ENCODE measurements at regions not wholly inside any gene's neighbourhood (a gene's known extent, or its start where the extent isn't known, plus 50 kb on each side); places are given as distances from the start of the nearest gene placed in this dataset.

DNA sequence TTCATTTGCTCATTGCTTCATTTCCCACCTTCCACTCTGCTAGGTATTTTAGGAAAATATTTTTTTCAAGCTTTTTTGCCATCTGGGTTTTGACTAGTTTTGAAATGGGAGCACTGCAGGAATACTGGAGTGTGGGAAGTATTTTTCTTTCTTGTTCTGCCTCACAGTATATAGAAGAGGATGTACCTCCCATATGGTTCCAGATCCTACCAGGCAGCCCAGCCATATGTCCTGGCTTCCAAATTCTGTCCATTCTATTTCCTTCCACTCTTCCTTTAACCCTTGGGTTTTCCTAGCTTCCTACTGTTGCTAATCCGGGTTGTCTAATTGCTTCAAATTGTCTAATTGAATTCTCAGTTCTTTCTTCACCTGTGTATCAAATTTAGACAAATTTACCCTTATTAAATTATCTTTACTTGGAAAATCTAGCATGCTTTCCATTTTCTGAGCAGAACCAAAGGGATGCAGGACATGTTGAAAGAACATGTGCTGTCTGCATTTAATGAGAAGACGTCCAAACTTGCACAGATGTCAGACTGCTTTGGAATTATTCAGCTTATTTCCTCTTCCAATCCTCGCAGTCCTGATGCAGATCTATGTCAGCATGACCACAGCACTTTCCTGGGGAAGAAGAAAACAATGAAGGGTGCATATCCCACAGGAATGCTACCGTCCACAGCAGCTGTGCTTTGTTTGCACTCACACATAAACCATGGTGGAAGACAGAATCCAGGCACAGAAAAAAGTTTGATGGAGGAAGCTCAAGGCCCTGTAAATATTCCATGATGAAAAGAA, 1273.9 kb upstream of the MAP3K7 start:
- no peak for DNase-seq
- Histone ChIP-seq H3K27me3 (no peaks in the 10 kb centered on the region), H3K4me1 (no peaks in the 10 kb centered on the region), H3K4me3 (no peak overlapping the region), H3K36me3 (no peaks in the 10 kb centered on the region), H3K27ac (no peak overlapping the region), H3K9me3 (no peaks in the 10 kb centered on the region)
- intact Hi-C loops (cut with DNase I), result no loop called here
- peak in 1 of 4 donors; percentile 11 for ATAC-seq
- no peak for TF ChIP-seq POLR2A (IDR thresholded peaks at IDR 0.05)
- no peak for TF ChIP-seq CTCF (IDR thresholded peaks at IDR 0.05)
- WGBS, 4 donors, result 38 to 55% (median 49%) methylated on average over 4 of the region's 4 CpGs

GRCh38 chr6:91852252-91852651, 1265.4 kb upstream of the MAP3K7 start:
- H3K4me3 ChIP-seq, result no peak overlapping the region
- intact Hi-C loops (cut with DNase I), result no loop called here
- no peaks in the 10 kb centered on the region for H3K9me3 ChIP-seq
- TF ChIP-seq CTCF (IDR thresholded peaks at IDR 0.05) (no peak), POLR2A (IDR thresholded peaks at IDR 0.05) (no peak)
- H3K4me1 ChIP-seq, result no peaks in the 10 kb centered on the region
- no peaks in the 10 kb centered on the region for H3K36me3 ChIP-seq
- no peaks in the 10 kb centered on the region for H3K27me3 ChIP-seq
- H3K27ac ChIP-seq, result no peak overlapping the region
- DNase-seq, result no peak
- 30 to 55% (median 44%) methylated on average over 1 of the region's 1 CpG for WGBS, 4 donors
- ATAC-seq, result no peak

DNA sequence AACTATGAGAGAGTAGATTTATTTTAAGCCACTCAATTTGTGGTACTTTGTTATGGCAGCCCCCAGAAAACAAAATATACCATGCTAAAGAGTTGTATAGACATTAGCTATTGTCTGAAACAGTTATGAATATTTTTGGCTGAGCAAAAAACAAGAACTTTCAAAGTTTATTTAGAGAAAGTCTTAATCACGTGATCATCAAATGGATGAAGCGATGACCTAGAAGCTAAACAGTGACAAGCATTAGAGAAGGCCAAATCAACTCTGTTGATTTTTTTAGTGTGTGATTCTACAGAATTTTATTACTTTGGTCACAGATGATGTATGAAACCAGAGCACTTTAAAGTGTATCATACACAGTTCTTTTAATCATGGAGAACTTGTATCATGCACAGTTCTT, 1247.9 kb upstream of the MAP3K7 start:
- WGBS, 4 donors, result 90 to 99% (median 94%) methylated on average over 2 of the region's 2 CpGs
- H3K4me3 ChIP-seq, result no peak overlapping the region
- H3K36me3 ChIP-seq, result no peaks in the 10 kb centered on the region
- no peaks in the 10 kb centered on the region for H3K27me3 ChIP-seq
- DNase-seq (no peak), ATAC-seq (no peak)
- H3K9me3 ChIP-seq, result no peaks in the 10 kb centered on the region
- intact Hi-C loops (cut with DNase I), result no loop called here
- TF ChIP-seq CTCF (IDR thresholded peaks at IDR 0.05) (no peak), POLR2A (IDR thresholded peaks at IDR 0.05) (no peak)
- no peaks in the 10 kb centered on the region for H3K4me1 ChIP-seq
- H3K27ac ChIP-seq, result no peak overlapping the region

DNA sequence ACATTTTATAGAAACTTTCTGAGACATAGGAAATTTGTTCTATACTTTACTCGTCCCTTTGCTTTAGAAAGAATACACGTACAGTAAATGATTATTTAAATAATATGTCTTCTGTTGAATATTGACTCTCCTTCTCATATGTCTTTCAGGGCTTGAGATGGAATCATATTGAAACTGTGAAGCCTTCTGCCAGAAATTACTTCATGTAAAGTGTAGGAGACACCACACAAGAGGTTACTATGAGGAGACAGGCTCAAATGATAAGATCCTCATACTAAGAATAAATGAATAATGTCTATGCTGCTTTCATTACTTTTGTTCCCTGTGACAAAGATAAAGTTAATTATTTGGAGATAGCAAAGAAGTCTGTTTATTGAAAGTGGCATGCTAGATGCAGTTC, 1240.3 kb upstream of the MAP3K7 start:
- H3K4me3 ChIP-seq, result no peak overlapping the region
- no peaks in the 10 kb centered on the region for H3K27me3 ChIP-seq
- TF ChIP-seq CTCF (IDR thresholded peaks at IDR 0.05), result no peak
- no peak for TF ChIP-seq POLR2A (IDR thresholded peaks at IDR 0.05)
- H3K36me3 ChIP-seq, result no peaks in the 10 kb centered on the region
- intact Hi-C loops (cut with DNase I), result no loop called here
- ATAC-seq (no peak), DNase-seq (no peak)
- H3K4me1 ChIP-seq, result no peaks in the 10 kb centered on the region
- no peak overlapping the region for H3K27ac ChIP-seq
- 63 to 86% (median 85%) methylated on average over 2 of the region's 2 CpGs for WGBS, 4 donors
- H3K9me3 ChIP-seq, result no peaks in the 10 kb centered on the region
